ACHN (cell line): ENCODE measurements at regions not wholly inside any gene's neighbourhood (a gene's known extent, or its start where the extent isn't known, plus 50 kb on each side); places are given as distances from the start of the nearest gene placed in this dataset.

Source experiments
- DNase-seq: peaks from one replicate; pipeline ENCODE4 v3.0.0-alpha.2; 2015
- in situ Hi-C: cut with HindIII; loops from 2 replicates; pipeline ENCODE4 v1.10.0; 2017; ENCODE audit warnings: low sequenced_read_pairs, low pct_ligation_motif_present, low pct_unique_long_range_greater_than_20kb

- in situ Hi-C loops = no loop called here
- no peak for DNase-seq
Observed at GRCh38 chr4:99720206-99720605, 62.6 kb upstream of the C4orf54 start.

- DNase-seq = no peak
- in situ Hi-C loops = no loop called here
Observed at GRCh38 chr4:99716996-99717395, 59.4 kb upstream of the C4orf54 start.

DNA sequence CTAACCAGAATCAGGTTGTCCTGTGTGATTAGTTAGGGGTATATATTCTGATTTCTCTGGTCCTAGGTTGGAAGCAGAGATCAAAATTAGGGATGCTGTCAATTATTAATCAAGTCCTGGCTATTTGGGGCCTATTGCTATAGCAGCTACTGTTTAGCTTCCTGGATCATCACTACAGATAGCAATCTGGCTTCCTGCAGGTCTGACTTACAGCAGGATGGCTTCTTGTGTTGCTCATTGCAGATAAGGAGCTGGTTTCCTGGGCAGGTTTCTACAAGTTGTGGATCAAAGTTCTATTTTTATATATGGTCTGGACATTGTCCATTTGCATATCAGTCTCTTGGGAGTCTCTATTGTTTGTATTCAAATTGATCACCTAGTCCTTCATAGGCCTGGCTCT lies 57.7 kb upstream of the C4orf54 start:
- in situ Hi-C loops = no loop called here

GRCh38 chr4:99714179-99714578 lies 56.6 kb upstream of the C4orf54 start:
- no peak for DNase-seq
- in situ Hi-C loops = no loop called here

More for the DNA sequence above, 57.7 kb upstream of the C4orf54 start:
- no peak for DNase-seq

- in situ Hi-C loops = no loop called here
Observed at GRCh38 chr4:99712530-99712929, 54.9 kb upstream of the C4orf54 start.

DNA sequence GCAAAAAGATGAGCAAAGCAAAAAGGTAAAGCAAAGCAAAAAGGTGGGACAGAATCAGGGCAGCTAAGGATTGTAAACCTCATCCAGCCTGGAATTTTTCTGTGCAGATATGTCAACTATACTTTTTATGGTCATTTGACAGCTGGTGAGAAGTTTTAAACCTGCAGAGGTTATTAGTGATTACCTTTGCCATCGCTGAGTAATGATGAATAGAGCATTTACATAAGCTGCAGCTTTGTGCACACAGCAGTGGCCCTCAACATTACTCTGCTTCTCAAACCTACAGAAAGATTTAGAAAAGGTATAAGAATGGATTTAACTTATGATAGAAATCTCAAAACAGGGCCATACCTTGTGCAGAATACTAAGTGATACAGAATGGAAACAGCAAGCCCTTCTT lies 54.5 kb upstream of the C4orf54 start:
- DNase-seq = no peak
- in situ Hi-C loops = no loop called here

More at GRCh38 chr4:99712530-99712929, 54.9 kb upstream of the C4orf54 start:
- DNase-seq = no peak

- in situ Hi-C loops = no loop called here
- no peak for DNase-seq
Observed at GRCh38 chr4:99711657-99712056, 54.0 kb upstream of the C4orf54 start.

DNA sequence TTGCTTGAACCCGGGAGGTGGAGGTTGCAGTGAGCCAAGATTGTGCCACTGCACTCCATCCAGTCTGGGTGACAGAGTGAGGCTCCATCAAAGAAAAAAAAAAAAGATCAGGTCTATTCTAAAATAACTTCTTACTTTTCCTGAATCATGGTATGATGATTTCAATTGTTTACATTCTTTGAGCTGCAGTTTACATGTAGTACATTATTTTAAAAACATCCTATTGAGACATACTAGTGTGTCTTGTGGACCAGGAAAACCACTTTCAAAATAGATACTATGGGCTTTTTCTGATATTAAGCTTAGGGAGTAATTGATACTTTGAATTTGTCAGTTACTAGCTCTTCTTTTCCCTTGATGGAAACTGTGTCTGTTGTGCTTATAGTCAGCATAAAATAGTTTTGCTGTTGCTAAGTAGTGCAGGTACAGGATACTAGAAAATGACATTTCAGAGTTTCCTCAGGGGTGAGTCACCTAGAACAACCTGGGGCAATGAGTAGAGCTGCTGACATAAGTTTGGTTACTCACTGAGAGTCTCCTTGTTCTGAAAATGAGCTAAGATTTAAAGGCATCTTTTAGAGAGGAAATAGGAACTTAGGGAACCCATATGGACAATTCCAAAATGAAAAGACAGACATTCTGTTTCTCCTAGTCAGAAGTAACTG lies 53.2 kb upstream of the C4orf54 start:
- in situ Hi-C loops = no loop called here

GRCh38 chr4:99710020-99710419 lies 52.4 kb upstream of the C4orf54 start:
- in situ Hi-C loops = no loop called here
- no peak for DNase-seq

More for the DNA sequence above, 53.2 kb upstream of the C4orf54 start:
- no peak for DNase-seq

- in situ Hi-C loops = no loop called here
- DNase-seq = no peak
Observed at GRCh38 chr4:99708551-99708950, 50.9 kb upstream of the C4orf54 start.
